Glutamatergic neuron (in vitro differentiated cells): ENCODE measurements at regions not wholly inside any gene's neighbourhood (a gene's known extent, or its start where the extent isn't known, plus 50 kb on each side); places are given as distances from the start of the nearest gene placed in this dataset.

Experiments
- DNase-seq: peaks from one replicate; pipeline ENCODE4 v3.0.0; 2022
- H3K27ac Mint-ChIP-seq: one replicate; pipeline ENCODE4 v1.8.0; 2020; ENCODE audit warnings: mild to moderate bottlenecking, mixed read lengths, inconsistent platforms; ENCODE audit not compliant: unreplicated experiment
- H3K27me3 Mint-ChIP-seq: one replicate; pipeline ENCODE4 v1.8.0; 2020; ENCODE audit warnings: mild to moderate bottlenecking, moderate library complexity, mixed read lengths, inconsistent platforms; ENCODE audit not compliant: unreplicated experiment
- H3K36me3 Mint-ChIP-seq: one replicate; pipeline ENCODE4 v1.8.0; 2020; ENCODE audit warnings: mild to moderate bottlenecking, mixed read lengths, inconsistent platforms; ENCODE audit not compliant: unreplicated experiment
- H3K4me1 Mint-ChIP-seq: one replicate; pipeline ENCODE4 v1.8.0; 2020; ENCODE audit warnings: mild to moderate bottlenecking, low read depth, mixed read lengths, inconsistent platforms; ENCODE audit not compliant: unreplicated experiment
- H3K4me3 Mint-ChIP-seq: one replicate; pipeline ENCODE4 v1.8.0; 2020; ENCODE audit warnings: mild to moderate bottlenecking, mixed read lengths, inconsistent platforms; ENCODE audit not compliant: unreplicated experiment
- H3K9me3 Mint-ChIP-seq: one replicate; pipeline ENCODE4 v1.8.0; 2020; ENCODE audit warnings: mild to moderate bottlenecking, moderate library complexity, mixed read lengths, inconsistent platforms; ENCODE audit not compliant: unreplicated experiment
- TF ChIP-seq, protein P1 (sequence below): fragments of 200-600 bp; sonication (generic); IDR thresholded peaks from one replicate; pipeline ENCODE4 v1.5.0; 2021; ENCODE audit not compliant: partially characterized antibody, unreplicated experiment

DNA sequence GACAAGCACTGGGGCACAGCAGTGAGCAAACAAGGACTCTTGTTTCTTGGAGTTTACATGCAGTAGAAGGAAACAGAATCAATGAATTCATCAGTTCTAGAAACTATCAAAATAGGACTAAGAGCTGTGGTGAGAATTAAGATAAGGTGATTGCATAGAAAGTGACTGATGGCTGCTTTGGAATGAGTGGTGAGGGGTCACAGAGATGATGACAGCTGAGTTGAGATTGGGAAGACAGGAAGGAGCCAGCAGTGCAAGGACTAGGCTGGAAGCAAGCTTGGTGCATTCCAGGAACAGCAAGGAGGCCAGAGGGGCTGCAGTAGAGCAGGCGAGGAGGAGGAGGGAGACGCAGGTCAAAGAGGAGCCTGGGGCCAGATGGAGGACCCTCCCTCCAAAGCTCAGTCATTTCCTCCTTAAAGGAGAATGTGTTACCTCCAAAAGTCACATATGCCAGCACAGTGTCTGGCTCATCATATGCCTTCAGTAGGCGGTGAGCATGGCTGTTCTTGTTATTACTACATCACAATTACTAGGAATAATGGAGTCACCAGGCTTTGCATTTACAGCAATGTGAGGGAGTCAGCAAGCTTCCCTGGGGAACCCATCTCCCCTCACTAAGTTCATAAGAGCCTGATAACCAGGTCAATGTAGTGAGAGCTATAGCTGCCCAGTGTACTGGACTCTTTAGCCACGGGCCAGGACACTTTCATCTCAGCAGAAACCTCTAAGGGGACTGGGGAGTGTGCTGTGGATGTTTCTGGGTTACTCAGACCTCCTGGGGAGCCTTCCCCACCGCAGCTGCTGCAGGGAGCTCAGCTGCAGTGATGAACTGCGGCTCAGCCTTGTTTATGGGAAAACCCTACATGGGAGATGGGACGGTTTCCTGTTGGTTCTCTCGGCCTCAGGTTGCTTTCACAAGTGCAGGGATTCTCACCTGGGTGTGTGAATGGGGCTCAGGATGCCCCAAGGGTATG is 157.2 kb downstream of the SEC14L1 start:
- TF ChIP-seq, protein P1, sequence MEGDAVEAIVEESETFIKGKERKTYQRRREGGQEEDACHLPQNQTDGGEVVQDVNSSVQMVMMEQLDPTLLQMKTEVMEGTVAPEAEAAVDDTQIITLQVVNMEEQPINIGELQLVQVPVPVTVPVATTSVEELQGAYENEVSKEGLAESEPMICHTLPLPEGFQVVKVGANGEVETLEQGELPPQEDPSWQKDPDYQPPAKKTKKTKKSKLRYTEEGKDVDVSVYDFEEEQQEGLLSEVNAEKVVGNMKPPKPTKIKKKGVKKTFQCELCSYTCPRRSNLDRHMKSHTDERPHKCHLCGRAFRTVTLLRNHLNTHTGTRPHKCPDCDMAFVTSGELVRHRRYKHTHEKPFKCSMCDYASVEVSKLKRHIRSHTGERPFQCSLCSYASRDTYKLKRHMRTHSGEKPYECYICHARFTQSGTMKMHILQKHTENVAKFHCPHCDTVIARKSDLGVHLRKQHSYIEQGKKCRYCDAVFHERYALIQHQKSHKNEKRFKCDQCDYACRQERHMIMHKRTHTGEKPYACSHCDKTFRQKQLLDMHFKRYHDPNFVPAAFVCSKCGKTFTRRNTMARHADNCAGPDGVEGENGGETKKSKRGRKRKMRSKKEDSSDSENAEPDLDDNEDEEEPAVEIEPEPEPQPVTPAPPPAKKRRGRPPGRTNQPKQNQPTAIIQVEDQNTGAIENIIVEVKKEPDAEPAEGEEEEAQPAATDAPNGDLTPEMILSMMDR, result no peak
- DNase-seq, result no peak
- Mint-ChIP-seq H3K27me3 (peaks cover 5% of the 10 kb centered on the region), H3K36me3 (peaks cover 10% of the 10 kb centered on the region), H3K27ac (no peak overlapping the region), H3K4me1 (no peaks in the 10 kb centered on the region), H3K9me3 (peaks cover 10% of the 10 kb centered on the region), H3K4me3 (no peak overlapping the region)

DNA sequence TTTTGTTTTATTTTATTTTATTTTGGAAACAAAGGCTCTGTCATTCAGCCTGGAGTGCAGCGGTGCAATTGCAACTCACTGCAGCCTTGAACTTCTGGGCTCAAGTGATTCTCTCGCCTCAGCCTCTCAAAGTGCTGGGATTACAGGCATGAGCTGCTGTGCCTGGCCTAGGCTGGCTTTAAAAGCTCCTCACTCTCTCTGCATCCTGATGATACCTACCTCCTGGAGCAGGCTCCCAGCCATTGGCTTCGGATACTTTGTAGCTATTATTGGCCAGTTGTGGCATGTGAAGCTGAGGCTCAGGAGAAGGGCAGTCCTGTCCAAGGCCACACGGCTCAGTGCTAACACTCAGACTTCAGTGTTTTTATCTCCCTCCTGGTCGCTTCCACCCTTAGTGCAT is 158.0 kb downstream of the SEC14L1 start:
- DNase-seq, result no peak
- H3K4me1 Mint-ChIP-seq, result peaks cover 2% of the 10 kb centered on the region

DNA sequence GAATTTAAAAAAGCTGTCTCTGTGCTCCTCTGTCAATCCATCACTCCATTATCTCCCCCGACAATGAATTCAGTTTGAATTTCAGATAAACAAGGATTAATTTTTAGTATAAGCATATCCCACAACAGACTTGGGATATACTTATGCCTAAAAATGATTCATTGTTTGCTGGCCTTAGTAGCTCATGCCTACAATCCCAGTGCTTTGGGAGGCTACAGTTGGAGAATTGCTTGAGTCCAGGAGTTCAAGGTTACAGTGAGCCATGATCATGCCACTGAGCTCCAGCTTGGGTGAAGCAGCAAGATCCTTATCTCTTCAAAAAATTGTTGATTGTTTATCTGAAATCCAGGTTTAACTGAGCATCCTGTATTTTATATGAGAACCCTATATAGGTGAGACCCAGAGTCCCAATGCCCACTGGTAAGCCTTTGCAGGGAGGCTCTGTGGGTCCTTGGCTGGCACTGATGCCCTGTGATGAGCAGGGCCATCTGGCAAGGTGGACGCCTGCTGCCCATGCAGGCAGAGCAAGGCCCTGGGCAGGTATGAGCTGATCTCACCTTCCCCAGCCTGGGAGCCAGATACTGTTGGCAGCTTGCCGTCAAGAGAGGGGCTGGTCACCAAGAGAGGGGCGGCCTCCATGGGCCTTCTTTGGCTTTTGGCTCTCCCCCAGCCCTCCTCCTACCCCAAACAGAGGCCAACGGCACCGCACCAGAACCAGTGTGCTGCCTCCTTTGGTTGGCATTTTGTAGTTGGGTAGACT is 158.7 kb downstream of the SEC14L1 start:
- Mint-ChIP-seq H3K9me3 (peaks cover 10% of the 10 kb centered on the region), H3K27ac (no peak overlapping the region), H3K4me1 (peaks cover 8% of the 10 kb centered on the region), H3K27me3 (peaks cover 5% of the 10 kb centered on the region), H3K36me3 (peaks cover 10% of the 10 kb centered on the region), H3K4me3 (no peak overlapping the region)
- no peak for DNase-seq
- TF ChIP-seq, protein P1, result no peak

More for the DNA sequence above, 158.0 kb downstream of the SEC14L1 start:
- Mint-ChIP-seq H3K27me3 (peaks cover 5% of the 10 kb centered on the region), H3K27ac (no peak overlapping the region), H3K4me3 (no peak overlapping the region), H3K36me3 (peaks cover 10% of the 10 kb centered on the region), H3K9me3 (peaks cover 10% of the 10 kb centered on the region)
- TF ChIP-seq, protein P1, result no peak

DNA sequence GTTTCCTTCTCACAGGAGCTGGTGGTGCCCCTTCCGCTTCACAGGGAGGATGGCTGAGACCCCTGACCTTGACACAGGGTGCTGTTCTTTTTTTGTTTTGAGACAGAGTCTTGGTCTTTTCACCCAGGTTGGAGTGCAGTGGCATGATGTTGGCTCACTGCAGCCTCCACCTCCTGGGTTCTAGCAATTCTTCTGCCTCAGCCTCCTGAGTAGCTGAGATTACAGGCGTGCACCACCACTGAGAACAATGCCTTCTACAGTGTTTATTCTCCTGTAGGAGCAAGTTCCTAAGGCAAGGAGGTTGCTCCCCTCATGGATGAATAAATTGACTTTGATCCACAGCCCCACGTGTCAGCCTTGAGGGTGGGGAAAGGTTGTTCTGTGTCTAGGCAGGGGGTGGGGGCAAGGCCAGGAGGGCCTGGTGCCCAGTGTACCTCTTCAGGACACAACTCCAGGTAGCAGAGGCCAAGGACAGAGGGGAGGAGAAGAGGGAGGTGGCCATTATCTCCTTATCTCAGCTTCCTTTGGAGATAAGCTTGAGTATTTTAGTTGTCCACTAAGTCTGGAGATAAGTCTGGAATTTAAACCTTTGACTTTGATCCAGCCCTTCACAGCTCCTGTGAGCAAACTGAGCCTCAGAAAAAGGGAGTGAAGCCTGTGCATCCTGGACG is 159.4 kb downstream of the SEC14L1 start:
- H3K9me3 Mint-ChIP-seq, result peaks cover 10% of the 10 kb centered on the region
- no peak overlapping the region for H3K4me3 Mint-ChIP-seq
- H3K4me1 Mint-ChIP-seq, result peaks cover 13% of the 10 kb centered on the region
- TF ChIP-seq, protein P1, result no peak
- H3K27me3 Mint-ChIP-seq, result peaks cover 2% of the 10 kb centered on the region
- DNase-seq, result no peak
- H3K36me3 Mint-ChIP-seq, result peaks cover 10% of the 10 kb centered on the region
- H3K27ac Mint-ChIP-seq, result no peak overlapping the region
